ENCODE measurements at regions not wholly inside any gene's neighbourhood (a gene's known extent, or its start where the extent isn't known, plus 50 kb on each side); places are given as distances from the start of the nearest gene placed in this dataset.
A peak's percentile ranks its signal among the peaks of the same experiment; 100 is the strongest.

DNA sequence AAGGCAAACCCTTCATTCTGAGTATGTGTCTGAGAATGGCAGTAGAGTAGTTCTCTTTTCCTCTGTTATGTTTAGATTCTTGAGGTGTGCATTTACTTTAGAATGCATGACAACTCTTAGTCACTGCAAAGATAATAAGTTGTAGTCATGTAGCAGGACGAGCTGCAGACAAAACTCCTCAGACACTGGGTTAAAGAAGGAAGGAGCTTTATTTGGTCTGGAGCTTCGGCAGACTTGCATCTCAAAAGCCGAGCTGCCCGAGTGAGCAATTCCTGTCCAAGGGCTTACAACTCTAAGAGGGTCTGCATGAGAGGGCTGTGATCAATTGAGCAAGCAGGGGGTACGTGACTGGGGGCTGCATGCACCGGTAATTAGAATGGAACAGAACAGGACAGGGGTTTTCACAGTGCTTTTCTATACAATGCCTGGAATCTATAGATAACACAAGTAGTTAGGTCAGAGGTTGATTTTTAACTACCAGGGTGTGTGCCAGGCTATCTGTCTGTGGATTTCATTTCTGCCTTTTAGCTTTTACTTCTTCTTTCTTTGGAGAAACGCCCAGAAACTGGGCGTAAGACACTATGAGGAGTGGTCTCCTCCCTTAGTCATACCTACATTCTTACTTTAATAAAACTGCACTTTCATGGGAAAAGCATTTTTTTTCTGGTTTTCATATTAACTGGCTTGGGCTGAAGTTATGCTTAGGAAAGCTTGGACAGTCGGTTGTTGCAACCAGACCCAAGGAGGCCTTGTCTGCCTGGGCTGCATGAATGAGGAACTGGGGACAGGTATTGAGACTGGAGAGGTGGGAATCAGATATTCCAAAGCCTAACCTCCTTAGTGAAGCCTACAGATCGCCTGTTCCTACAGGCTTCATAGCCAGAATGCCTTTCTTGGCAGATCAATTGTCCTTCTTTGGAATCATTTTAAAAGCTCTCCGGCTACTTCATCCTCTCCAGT lies 115.1 kb downstream of the RHOU start:
- Histone ChIP-seq H3K9me3 (no peaks in the 10 kb centered on the region), H3K4me1 (no peaks in the 10 kb centered on the region), H3K36me3 (no peaks in the 10 kb centered on the region), H3K27ac (no peak overlapping the region), H3K27me3 (no peaks in the 10 kb centered on the region), H3K4me3 (no peak overlapping the region)
- intact Hi-C loops (cut with DNase I) = no loop called here
- DNase-seq = peak; percentile 49
- TF ChIP-seq POLR2A (IDR thresholded peaks at IDR 0.05) = no peak
- TF ChIP-seq POLR2AphosphoS5 (IDR thresholded peaks at IDR 0.05) = no peak
- TF ChIP-seq EP300 (IDR thresholded peaks at IDR 0.05) = no peak
- 50 to 53% methylated on average over 11 of the region's 11 CpGs for WGBS, 2 donors

DNA sequence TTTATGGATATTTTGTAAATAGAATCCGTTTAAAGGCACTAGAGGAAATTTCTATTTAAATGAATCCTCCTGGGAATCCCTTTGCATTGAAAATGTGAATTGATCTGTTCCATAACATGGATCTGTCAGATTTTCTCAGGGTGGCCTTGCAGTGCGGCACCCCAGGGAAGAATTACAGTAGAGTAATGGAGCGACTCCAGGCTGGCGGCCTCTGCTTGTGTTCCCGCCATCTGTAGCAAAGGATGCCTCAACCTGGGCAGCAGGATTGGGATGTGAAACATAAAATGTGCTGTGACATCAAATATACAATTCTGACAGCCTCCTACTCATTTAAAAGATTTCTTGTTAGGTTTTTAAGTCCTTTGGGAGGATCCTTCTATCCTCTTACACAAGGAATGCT lies 115.9 kb downstream of the RHOU start:
- Histone ChIP-seq H3K4me1 (no peaks in the 10 kb centered on the region), H3K9me3 (no peaks in the 10 kb centered on the region), H3K4me3 (no peak overlapping the region), H3K27me3 (no peaks in the 10 kb centered on the region), H3K27ac (no peak overlapping the region), H3K36me3 (no peaks in the 10 kb centered on the region)
- intact Hi-C loops (cut with DNase I) = no loop called here
- TF ChIP-seq, protein P1, sequence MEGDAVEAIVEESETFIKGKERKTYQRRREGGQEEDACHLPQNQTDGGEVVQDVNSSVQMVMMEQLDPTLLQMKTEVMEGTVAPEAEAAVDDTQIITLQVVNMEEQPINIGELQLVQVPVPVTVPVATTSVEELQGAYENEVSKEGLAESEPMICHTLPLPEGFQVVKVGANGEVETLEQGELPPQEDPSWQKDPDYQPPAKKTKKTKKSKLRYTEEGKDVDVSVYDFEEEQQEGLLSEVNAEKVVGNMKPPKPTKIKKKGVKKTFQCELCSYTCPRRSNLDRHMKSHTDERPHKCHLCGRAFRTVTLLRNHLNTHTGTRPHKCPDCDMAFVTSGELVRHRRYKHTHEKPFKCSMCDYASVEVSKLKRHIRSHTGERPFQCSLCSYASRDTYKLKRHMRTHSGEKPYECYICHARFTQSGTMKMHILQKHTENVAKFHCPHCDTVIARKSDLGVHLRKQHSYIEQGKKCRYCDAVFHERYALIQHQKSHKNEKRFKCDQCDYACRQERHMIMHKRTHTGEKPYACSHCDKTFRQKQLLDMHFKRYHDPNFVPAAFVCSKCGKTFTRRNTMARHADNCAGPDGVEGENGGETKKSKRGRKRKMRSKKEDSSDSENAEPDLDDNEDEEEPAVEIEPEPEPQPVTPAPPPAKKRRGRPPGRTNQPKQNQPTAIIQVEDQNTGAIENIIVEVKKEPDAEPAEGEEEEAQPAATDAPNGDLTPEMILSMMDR (IDR thresholded peaks at IDR 0.05) = no peak
- peak; percentile 9 for DNase-seq
- WGBS, 2 donors = 91 to 92% methylated on average over 5 of the region's 5 CpGs

DNA sequence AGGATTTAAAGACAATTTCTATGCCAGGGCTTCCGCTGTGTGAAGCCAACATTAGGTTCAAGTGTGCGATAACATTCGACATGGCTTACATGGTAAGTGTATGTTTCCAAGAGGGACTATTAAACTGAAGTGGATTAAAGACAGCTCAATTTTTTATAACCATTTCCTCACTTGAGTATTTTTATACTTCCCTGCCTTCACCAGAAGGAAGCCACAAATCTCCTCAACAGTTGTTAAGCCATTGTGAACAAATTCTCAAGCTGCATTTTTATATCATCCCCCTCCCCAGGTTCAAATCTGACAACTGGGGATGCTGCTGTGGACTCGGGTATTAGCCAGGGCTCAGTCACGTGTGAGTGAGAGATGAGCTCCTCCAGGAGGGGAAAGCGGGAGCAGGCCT lies 116.3 kb downstream of the RHOU start:
- no peaks in the 10 kb centered on the region for H3K9me3 ChIP-seq
- H3K27me3 ChIP-seq = no peaks in the 10 kb centered on the region
- intact Hi-C loops (cut with DNase I) = no loop called here
- H3K36me3 ChIP-seq = no peaks in the 10 kb centered on the region
- no peak overlapping the region for H3K27ac ChIP-seq
- H3K4me3 ChIP-seq = no peak overlapping the region
- peak; percentile 36 for DNase-seq
- no peak for TF ChIP-seq EP300 (IDR thresholded peaks at IDR 0.05)
- no peak for TF ChIP-seq POLR2AphosphoS5 (IDR thresholded peaks at IDR 0.05)
- TF ChIP-seq, protein P1 (IDR thresholded peaks at IDR 0.05) = no peak
- no peak for TF ChIP-seq POLR2A (IDR thresholded peaks at IDR 0.05)
- WGBS, 2 donors = 64 to 83% methylated on average over 6 of the region's 6 CpGs
- H3K4me1 ChIP-seq = no peaks in the 10 kb centered on the region

DNA sequence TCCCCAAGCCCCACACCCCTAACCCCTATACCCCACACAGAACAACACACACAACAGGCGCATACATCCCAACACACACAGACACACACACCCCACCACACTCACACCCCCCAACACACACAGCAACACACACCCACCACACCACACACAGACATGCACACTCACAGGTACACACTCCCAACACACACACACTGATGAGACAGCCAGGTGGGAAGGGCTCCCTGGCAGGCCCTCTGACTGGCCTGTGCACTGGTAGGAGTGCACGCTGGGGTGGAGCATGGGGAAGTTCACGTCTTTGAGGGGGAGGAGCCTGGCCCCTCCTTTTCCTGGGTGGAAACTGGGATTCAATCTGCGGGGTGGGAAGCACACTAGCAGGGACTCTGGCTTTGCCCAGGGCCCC lies 116.7 kb downstream of the RHOU start:
- DNase-seq = peak; percentile 63
- intact Hi-C loops (cut with DNase I) = no loop called here
- no peak for TF ChIP-seq EP300 (IDR thresholded peaks at IDR 0.05)
- TF ChIP-seq, protein P1 (IDR thresholded peaks at IDR 0.05) = no peak
- no peak for TF ChIP-seq POLR2A (IDR thresholded peaks at IDR 0.05)
- no peak for TF ChIP-seq POLR2AphosphoS5 (IDR thresholded peaks at IDR 0.05)
- Histone ChIP-seq H3K27ac (no peak overlapping the region), H3K27me3 (no peaks in the 10 kb centered on the region), H3K36me3 (no peaks in the 10 kb centered on the region), H3K4me3 (no peak overlapping the region), H3K4me1 (no peaks in the 10 kb centered on the region), H3K9me3 (no peaks in the 10 kb centered on the region)
- 43 to 44% methylated on average over 4 of the region's 4 CpGs for WGBS, 2 donors

DNA sequence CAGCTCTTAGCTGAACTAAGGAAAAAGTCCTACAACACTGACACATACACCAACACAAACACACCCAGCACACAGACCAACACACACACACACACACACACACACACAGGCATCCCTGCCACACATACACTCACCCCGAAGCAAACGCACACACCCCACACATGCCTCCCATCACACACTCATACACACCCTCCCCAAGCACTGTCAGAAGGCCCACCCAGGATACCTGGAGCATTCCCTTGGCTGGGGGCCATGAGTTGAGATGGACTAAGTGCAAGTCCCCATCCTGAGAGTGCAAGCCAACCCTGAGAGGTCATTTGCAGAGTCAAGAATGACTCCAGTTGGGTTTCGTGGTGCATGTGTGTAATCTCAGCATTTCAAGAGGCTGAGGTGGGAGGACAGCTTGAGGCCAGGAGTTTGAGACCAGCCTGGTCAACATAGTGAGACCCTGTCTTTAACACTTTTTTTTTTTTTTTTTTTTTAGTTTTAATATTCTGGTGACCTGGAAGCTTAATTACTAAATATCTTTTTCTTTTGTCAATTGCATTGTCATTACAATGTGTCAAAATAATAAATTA lies 117.3 kb downstream of the RHOU start:
- no peak overlapping the region for H3K4me3 ChIP-seq
- H3K27ac ChIP-seq = no peak overlapping the region
- no peaks in the 10 kb centered on the region for H3K4me1 ChIP-seq
- H3K27me3 ChIP-seq = no peaks in the 10 kb centered on the region
- TF ChIP-seq, protein P1 (IDR thresholded peaks at IDR 0.05) = no peak
- TF ChIP-seq EP300 (IDR thresholded peaks at IDR 0.05) = no peak
- TF ChIP-seq POLR2AphosphoS5 (IDR thresholded peaks at IDR 0.05) = no peak
- TF ChIP-seq POLR2A (IDR thresholded peaks at IDR 0.05) = no peak
- H3K36me3 ChIP-seq = no peaks in the 10 kb centered on the region
- intact Hi-C loops (cut with DNase I) = no loop called here
- 91 to 96% methylated on average over 3 of the region's 3 CpGs for WGBS, 2 donors
- H3K9me3 ChIP-seq = no peaks in the 10 kb centered on the region
- DNase-seq = peak; percentile 61

Data from sigmoid colon (tissue), 6 donors.